Kidney (tissue), 13 donors: ENCODE measurements at regions not wholly inside any gene's neighbourhood (a gene's known extent, or its start where the extent isn't known, plus 50 kb on each side); places are given as distances from the start of the nearest gene placed in this dataset.
A peak's percentile ranks its signal among the peaks of the same experiment; 100 is the strongest.

Experiments
- DNase-seq, 5 donors: peaks; one replicate each; pipeline ENCODE4 v3.0.0-alpha.2; 2013 to 2020
- FAIRE-seq: peaks from 2 replicates; lab custom pipeline; 2012; peaks lifted over from hg19 to GRCh38; lab: Jason Lieb, UNC
- H3K27ac ChIP-seq, 2 donors: one replicate each; pipeline ENCODE4 v1.7.0; 2013; ENCODE audit warnings: low read depth in 2 of 2, low read length in 2 of 2, inconsistent platforms in 1 of 2
- H3K27me3 ChIP-seq: one replicate; pipeline ENCODE4 v1.7.1; 2013; ENCODE audit warnings: low read length, inconsistent platforms; ENCODE audit not compliant: control insufficient read depth, insufficient read depth
- H3K36me3 ChIP-seq, 3 donors: one replicate each; pipeline versions ENCODE4 v1.7.0 to v1.7.1; 2013; ENCODE audit warnings: low read length in 3 of 3, control low read depth in 1 of 3, inconsistent platforms in 1 of 3; ENCODE audit not compliant: insufficient read depth in 3 of 3, control insufficient read depth in 2 of 3
- H3K4me1 ChIP-seq, 3 donors: one replicate each; pipeline versions ENCODE4 v1.7.0 to v1.7.1; 2013; ENCODE audit warnings: low read length in 3 of 3, inconsistent platforms in 1 of 3, low read depth in 1 of 3; ENCODE audit not compliant: control insufficient read depth in 2 of 3, insufficient read depth in 2 of 3
- H3K4me3 ChIP-seq, 3 donors: one replicate each; pipeline versions ENCODE4 v1.7.0 to v1.8.1; 2013; ENCODE audit warnings: low read length in 3 of 3, control low read depth in 1 of 3, inconsistent platforms in 1 of 3
- H3K9ac ChIP-seq, 3 donors: one replicate each; pipeline versions ENCODE4 v1.7.0 to v1.7.1; 2013; ENCODE audit warnings: low read length in 3 of 3, control low read depth in 1 of 3, inconsistent platforms in 1 of 3
- H3K9me3 ChIP-seq, 3 donors: one replicate each; pipeline versions ENCODE4 v1.7.0 to v1.7.1; 2013; ENCODE audit warnings: low read length in 3 of 3, control low read depth in 1 of 3, inconsistent platforms in 1 of 3; ENCODE audit not compliant: control insufficient read depth in 2 of 3, insufficient read depth in 1 of 3
- CTCF ChIP-seq: IDR thresholded peaks from 3 replicates; pipeline ENCODE4 v1.5.1; 2012; ENCODE audit warnings: mild to moderate bottlenecking, moderate library complexity, borderline replicate concordance; ENCODE audit not compliant: insufficient read depth; ENCODE audit errors: extremely low read depth
- intact Hi-C: fragments of 100-400 bp; cut with DNase I; formaldehyde crosslinking; loops from one replicate; pipeline ENCODE4 v1.11.1; 2022
- donor health status: control.
- donor health status: control.
- donor health status: control.
- donor health status: control.
- donor health status: control.
- donor health status: DM: yes; HTN: yes; CAD: no.
- donor health status: Normal renal cell carcinoma (clear cell type).

GRCh38 chr3:127454051-127454450 is 136.5 kb downstream of the TPRA1 start:
- H3K4me1 ChIP-seq, result peaks cover 0 to 8% (median 0%) of the 10 kb centered on the region in 3 donors
- H3K9ac ChIP-seq, result no peak overlapping the region
- TF ChIP-seq CTCF, result no peak
- H3K4me3 ChIP-seq, result no peak overlapping the region
- H3K9me3 ChIP-seq, result no peaks in the 10 kb centered on the region
- no peak overlapping the region for H3K27ac ChIP-seq
- DNase-seq (peak in 2 of 5 donors; percentile 10 to 52), FAIRE-seq (no peak)
- H3K36me3 ChIP-seq, result no peaks in the 10 kb centered on the region
- intact Hi-C loops, result no loop called here
- peaks cover 23% of the 10 kb centered on the region for H3K27me3 ChIP-seq

- Histone ChIP-seq H3K4me1 (peaks cover 0 to 8% (median 0%) of the 10 kb centered on the region in 3 donors), H3K9ac (no peak overlapping the region), H3K27me3 (peaks cover 15% of the 10 kb centered on the region), H3K27ac (no peak overlapping the region), H3K4me3 (no peak overlapping the region), H3K9me3 (no peaks in the 10 kb centered on the region), H3K36me3 (no peaks in the 10 kb centered on the region)
- intact Hi-C loops, result no loop called here
- no peak for FAIRE-seq
- DNase-seq, result peak in 2 of 5 donors; percentile 11 to 57
- TF ChIP-seq CTCF, result no peak
These were observed 138.2 kb downstream of the TPRA1 start for GRCh38 chr3:127452321-127452821.

GRCh38 chr3:127451321-127451720 is 139.2 kb downstream of the TPRA1 start:
- peaks cover 9% of the 10 kb centered on the region for H3K27me3 ChIP-seq

More at GRCh38 chr3:127451321-127451720, 139.2 kb downstream of the TPRA1 start:
- no peaks in the 10 kb centered on the region for H3K36me3 ChIP-seq
- peaks cover 0 to 5% (median 0%) of the 10 kb centered on the region in 3 donors for H3K4me1 ChIP-seq
- DNase-seq, result peak in 1 of 5 donors; percentile 29
- intact Hi-C loops, result no loop called here
- H3K4me3 ChIP-seq, result no peak overlapping the region
- H3K9ac ChIP-seq, result no peak overlapping the region
- TF ChIP-seq CTCF, result no peak
- H3K9me3 ChIP-seq, result no peaks in the 10 kb centered on the region
- no peak overlapping the region for H3K27ac ChIP-seq
- no peak for FAIRE-seq
